HepG2 (cell line): ENCODE measurements at regions not wholly inside any gene's neighbourhood (a gene's known extent, or its start where the extent isn't known, plus 50 kb on each side); places are given as distances from the start of the nearest gene placed in this dataset.

Source experiments
- ATAC-seq: fragments of 200-7000 bp; cut with Tn5 transposase; 3 replicates; pipeline ENCODE4 v1.9.1; 2020; ENCODE audit warnings: mild to moderate bottlenecking, moderate library complexity
- BruUV-seq: library from RNA; stranded (reverse); fragments of 400-500 nt; replicated peaks from 2 replicates; lab custom pipeline; 2021; lab: Mats Ljungman, UMichigan
- CTCF ChIA-PET: fragments of 300-600 bp; formaldehyde crosslinking; extraction: SDS; loops from one replicate; lab custom pipeline; 2021; ENCODE audit warnings: low total read pairs, inconsistent platforms, low intra/inter-chr PET ratio; lab: Yijun Ruan, JAX
- POLR2A ChIA-PET: fragments of 350-600 bp; sonication (Branson Sonifier 250); formaldehyde crosslinking; loops from one replicate; lab custom pipeline; 2020; ENCODE audit warnings: antibody characterized with exemption, inconsistent platforms; lab: Yijun Ruan, JAX
- DNase-seq: peaks from one replicate; pipeline ENCODE4 v3.0.0-alpha.2; 2015; ENCODE audit warnings: low spot score
- FAIRE-seq: peaks from 3 replicates; lab custom pipeline; 2011; peaks lifted over from hg19 to GRCh38; lab: Jason Lieb, UNC
- H2AFZ ChIP-seq: one replicate; pipeline ENCODE4 v1.6.1; 2011; ENCODE audit warnings: low read length, inconsistent platforms
- H3K27ac ChIP-seq: fragments of 300-600 bp; 3 replicates; pipeline ENCODE4 v1.8.0; 2011; ENCODE audit warnings: mixed run types, mild to moderate bottlenecking, mixed read lengths, low read length, inconsistent platforms; ENCODE audit not compliant: insufficient read depth; ENCODE audit errors: extremely low read length
- H3K27me3 ChIP-seq, 2 experiments: fragments of 200-600 bp in 1 of 2; 2 replicates in 1 of 2; 3 replicates in 1 of 2; pipeline versions ENCODE4 v1.6.0 to v1.8.0; 2011; ENCODE audit warnings: low read length in 2 of 2, mild to moderate bottlenecking in 2 of 2, moderate library complexity in 2 of 2, inconsistent platforms in 1 of 2; ENCODE audit not compliant: insufficient read depth in 2 of 2, control insufficient read depth in 1 of 2
- H3K36me3 ChIP-seq, 2 experiments: fragments of 200-600 bp in 1 of 2; replicated peaks in 1 of 2; 2 replicates in 1 of 2; 3 replicates in 1 of 2; pipeline versions ENCODE4 v1.5.1 to v1.8.0; 2011; ENCODE audit warnings: low read length in 2 of 2, inconsistent platforms in 1 of 2; ENCODE audit not compliant: insufficient read depth in 2 of 2, control insufficient read depth in 1 of 2
- H3K4me1 ChIP-seq: 2 replicates; pipeline ENCODE4 v1.5.1; 2012; ENCODE audit warnings: low read length, inconsistent platforms; ENCODE audit not compliant: insufficient read depth
- H3K4me2 ChIP-seq: 2 replicates; pipeline ENCODE4 v1.6.0; 2011; ENCODE audit warnings: low read depth, low read length, inconsistent platforms
- H3K4me3 ChIP-seq, 3 experiments: fragments of 200-600 bp in 1 of 3; sonication (generic), shearing (Covaris generic) in 1 of 3; replicated peaks in 1 of 3; 2 replicates each; pipeline ENCODE4 v1.5.1; 2011 to 2016; ENCODE audit warnings: low read length in 3 of 3, inconsistent platforms in 2 of 3, low read depth in 2 of 3, mild to moderate bottlenecking in 2 of 3, control low read depth in 1 of 3, mixed read lengths in 1 of 3; ENCODE audit not compliant: insufficient read depth in 1 of 3
- H3K79me2 ChIP-seq: one replicate; pipeline ENCODE4 v1.6.1; 2011; ENCODE audit warnings: low read length, inconsistent platforms; ENCODE audit not compliant: insufficient read depth
- H3K9ac ChIP-seq: 2 replicates; pipeline ENCODE4 v1.6.0; 2011; ENCODE audit warnings: mild to moderate bottlenecking, low read depth, low read length, inconsistent platforms; ENCODE audit not compliant: insufficient read depth
- H3K9me3 ChIP-seq: 2 replicates; pipeline ENCODE4 v1.5.1; 2012; ENCODE audit warnings: mild to moderate bottlenecking, low read length
- H4K20me1 ChIP-seq: 2 replicates; pipeline ENCODE4 v1.6.0; 2011; ENCODE audit warnings: inconsistent platforms, mild to moderate bottlenecking, low read length, moderate library complexity; ENCODE audit not compliant: insufficient read depth
- ATRX ChIP-seq: sonication (generic); formaldehyde crosslinking; IDR thresholded peaks from 2 replicates; pipeline ENCODE4 v1.4.0; 2020; ENCODE audit warnings: missing genetic modification reagents, borderline replicate concordance
- TRIM24 ChIP-seq: sonication (generic); formaldehyde crosslinking; IDR thresholded peaks from 2 replicates; pipeline ENCODE4 v1.8.0; 2022; ENCODE audit warnings: mild to moderate bottlenecking, missing genetic modification reagents
- ZNF331 ChIP-seq: sonication (generic); formaldehyde crosslinking; IDR thresholded peaks from 2 replicates; pipeline ENCODE4 v1.4.0; 2020; ENCODE audit warnings: missing genetic modification reagents
- ZNF558 ChIP-seq: sonication (generic); formaldehyde crosslinking; IDR thresholded peaks from 2 replicates; pipeline ENCODE4 v1.9.0; 2022; ENCODE audit warnings: mild to moderate bottlenecking, missing genetic modification reagents, borderline replicate concordance
- ZNF562 ChIP-seq: sonication (generic); formaldehyde crosslinking; IDR thresholded peaks from 2 replicates; pipeline ENCODE4 v1.8.0; 2022; ENCODE audit warnings: missing genetic modification reagents, borderline replicate concordance
- ZNF776 ChIP-seq: sonication (generic); formaldehyde crosslinking; IDR thresholded peaks from 2 replicates; pipeline ENCODE4 v1.4.0; 2020; ENCODE audit warnings: mild to moderate bottlenecking, missing genetic modification reagents
- ZNF891 ChIP-seq: sonication (generic); formaldehyde crosslinking; IDR thresholded peaks from 2 replicates; pipeline ENCODE4 v1.5.0; 2020; ENCODE audit warnings: mild to moderate bottlenecking, missing genetic modification reagents
- WGBS: methylation state at CpG from one replicate; pipeline ENCODE4 v1.1.6; 2017; ENCODE audit warnings: low lambda C conversion rate; 5-methylcytosine and 5-hydroxymethylcytosine counted together
- in situ Hi-C: cut with HindIII; loops from 2 replicates; pipeline ENCODE4 v1.10.0; 2017; ENCODE audit warnings: low pct_unique_long_range_greater_than_20kb; ENCODE audit not compliant: extremely low pct_ligation_motif_present
- intact Hi-C: fragments of 100-400 bp; cut with micrococcal nuclease; formaldehyde crosslinking; loops from one replicate; pipeline ENCODE4 v1.10.0; 2022; ENCODE audit not compliant: unreplicated experiment
- TF ChIP-seq, protein P1 (sequence below): sonication (generic); formaldehyde crosslinking; IDR thresholded peaks from 2 replicates; pipeline ENCODE4 v1.5.0; 2020; ENCODE audit warnings: missing genetic modification reagents, mild to moderate bottlenecking, borderline replicate concordance
- TF ChIP-seq, protein P2 (sequence below): sonication (generic); formaldehyde crosslinking; conservative IDR thresholded peaks from 2 replicates; pipeline ENCODE4 v1.8.0; 2022; ENCODE audit warnings: missing genetic modification reagents

- intact Hi-C loops (loop anchor here (10.0 kb wide), 2 partner anchors 551 to 1551 kb away; no protein-coding TSS in a partner anchor), in situ Hi-C loops (loop anchor here (10.0 to 25.0 kb wide), 2 partner anchors 1141 to 1544 kb away; no protein-coding TSS in a partner anchor)
- CTCF ChIA-PET, result no interaction called here
- no peak for DNase-seq
- no TSS peak for BruUV-seq
- Histone ChIP-seq H2AFZ (no peak overlapping the region), H3K9me3 (no peaks in the 10 kb centered on the region), H3K79me2 (no peaks in the 10 kb centered on the region), H3K9ac (no peak overlapping the region), H3K36me3 (no peaks in the 10 kb centered on the region), H3K27ac (no peak overlapping the region), H3K27me3 (no peaks in the 10 kb centered on the region), H3K4me1 (no peaks in the 10 kb centered on the region)
- WGBS, result 0% methylated on average over 2 of the region's 2 CpGs
- TF ChIP-seq ATRX (CRISPR knock-in tag), result no peak
- no peak for TF ChIP-seq ZNF331 (CRISPR knock-in tag)
- no peak for TF ChIP-seq ZNF558 (CRISPR knock-in tag)
- TF ChIP-seq, protein P1, sequence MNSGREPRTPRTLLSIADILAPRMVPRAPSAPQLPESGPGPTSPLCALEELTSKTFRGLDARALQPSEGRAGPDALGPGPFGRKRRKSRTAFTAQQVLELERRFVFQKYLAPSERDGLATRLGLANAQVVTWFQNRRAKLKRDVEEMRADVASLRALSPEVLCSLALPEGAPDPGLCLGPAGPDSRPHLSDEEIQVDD, result no peak
- TF ChIP-seq, protein P2, sequence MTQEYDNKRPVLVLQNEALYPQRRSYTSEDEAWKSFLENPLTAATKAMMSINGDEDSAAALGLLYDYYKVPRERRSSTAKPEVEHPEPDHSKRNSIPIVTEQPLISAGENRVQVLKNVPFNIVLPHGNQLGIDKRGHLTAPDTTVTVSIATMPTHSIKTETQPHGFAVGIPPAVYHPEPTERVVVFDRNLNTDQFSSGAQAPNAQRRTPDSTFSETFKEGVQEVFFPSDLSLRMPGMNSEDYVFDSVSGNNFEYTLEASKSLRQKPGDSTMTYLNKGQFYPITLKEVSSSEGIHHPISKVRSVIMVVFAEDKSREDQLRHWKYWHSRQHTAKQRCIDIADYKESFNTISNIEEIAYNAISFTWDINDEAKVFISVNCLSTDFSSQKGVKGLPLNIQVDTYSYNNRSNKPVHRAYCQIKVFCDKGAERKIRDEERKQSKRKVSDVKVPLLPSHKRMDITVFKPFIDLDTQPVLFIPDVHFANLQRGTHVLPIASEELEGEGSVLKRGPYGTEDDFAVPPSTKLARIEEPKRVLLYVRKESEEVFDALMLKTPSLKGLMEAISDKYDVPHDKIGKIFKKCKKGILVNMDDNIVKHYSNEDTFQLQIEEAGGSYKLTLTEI, result no peak
- no peak for TF ChIP-seq ZNF891 (CRISPR knock-in tag)
- no peak for TF ChIP-seq ZNF776 (CRISPR knock-in tag)
- TF ChIP-seq TRIM24, result no peak
- no peak for TF ChIP-seq ZNF562 (CRISPR knock-in tag)
- TF ChIP-seq, all 625 proteins: peak for 0
- H3K4me3 ChIP-seq, result no peak overlapping the region
- FAIRE-seq, result no peak
- no peak overlapping the region for H3K4me2 ChIP-seq
- no peaks in the 10 kb centered on the region for H4K20me1 ChIP-seq
- ATAC-seq, result no peak
- POLR2A ChIA-PET, result no interaction called here
Observed at GRCh38 chr4:131093303-131093702, 1997.4 kb downstream of the C4orf33 start.
